GM12875 (cell line): ENCODE measurements at regions not wholly inside any gene's neighbourhood (a gene's known extent, or its start where the extent isn't known, plus 50 kb on each side); places are given as distances from the start of the nearest gene placed in this dataset.

Experiments
- H3K4me3 ChIP-seq: one replicate; pipeline ENCODE4 v1.5.1; 2011; ENCODE audit warnings: low read depth, low read length, control low read depth
- CTCF ChIP-seq: IDR thresholded peaks from 2 replicates; pipeline ENCODE4 v1.5.1; 2011; ENCODE audit warnings: low read depth, mild to moderate bottlenecking, control low read depth, inconsistent platforms, low read length, moderate library complexity, borderline replicate concordance; ENCODE audit not compliant: insufficient read depth

GRCh38 chr5:106521701-106522100 lies 1149.0 kb downstream of the EFNA5 start:
- TF ChIP-seq CTCF, result no peak

DNA sequence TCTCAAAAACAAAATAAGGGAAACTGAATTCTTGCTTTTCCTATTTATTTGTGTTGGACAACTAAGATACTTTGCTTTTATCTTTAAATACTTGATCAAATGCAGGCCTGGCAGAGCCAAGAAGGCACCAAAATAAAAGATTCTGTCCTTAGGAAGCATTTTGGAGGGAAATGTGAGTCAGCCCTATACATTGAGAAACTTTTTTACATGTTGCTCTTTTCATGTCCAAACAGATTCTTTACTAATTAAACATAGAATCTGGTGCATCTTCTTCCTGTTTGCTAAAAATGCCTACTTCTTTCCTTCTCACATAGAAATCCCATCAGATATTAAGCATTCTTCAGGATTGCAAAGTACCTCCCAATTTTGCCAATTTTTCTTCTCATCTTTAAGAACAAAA lies 1160.4 kb downstream of the EFNA5 start:
- no peak for TF ChIP-seq CTCF
- H3K4me3 ChIP-seq, result no peak overlapping the region

More at GRCh38 chr5:106521701-106522100, 1149.0 kb downstream of the EFNA5 start:
- no peak overlapping the region for H3K4me3 ChIP-seq

GRCh38 chr5:106508894-106509293 lies 1161.8 kb downstream of the EFNA5 start:
- TF ChIP-seq CTCF, result no peak
- H3K4me3 ChIP-seq, result no peak overlapping the region

DNA sequence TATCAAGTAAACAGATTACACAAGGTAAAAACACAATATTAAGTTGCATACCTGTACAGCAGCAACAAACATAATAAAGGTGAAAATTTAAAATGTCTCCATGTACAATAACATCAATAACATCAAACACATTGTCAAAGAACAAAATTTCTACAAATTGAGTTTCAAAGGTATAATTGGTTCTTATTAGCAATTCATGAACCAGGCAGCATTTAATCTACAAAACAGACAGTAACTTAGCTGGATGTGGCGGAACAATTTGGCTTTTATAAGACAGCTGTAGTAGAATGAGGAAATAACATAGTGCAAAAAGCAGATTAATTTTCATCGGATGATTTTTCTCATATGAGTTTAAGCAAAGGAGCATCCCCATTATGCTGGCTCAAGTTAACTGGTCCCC lies 1176.8 kb downstream of the EFNA5 start:
- H3K4me3 ChIP-seq, result no peak overlapping the region
- TF ChIP-seq CTCF, result no peak

- no peak overlapping the region for H3K4me3 ChIP-seq
- TF ChIP-seq CTCF, result no peak
These were observed 1181.7 kb downstream of the EFNA5 start for GRCh38 chr5:106489004-106489403.

DNA sequence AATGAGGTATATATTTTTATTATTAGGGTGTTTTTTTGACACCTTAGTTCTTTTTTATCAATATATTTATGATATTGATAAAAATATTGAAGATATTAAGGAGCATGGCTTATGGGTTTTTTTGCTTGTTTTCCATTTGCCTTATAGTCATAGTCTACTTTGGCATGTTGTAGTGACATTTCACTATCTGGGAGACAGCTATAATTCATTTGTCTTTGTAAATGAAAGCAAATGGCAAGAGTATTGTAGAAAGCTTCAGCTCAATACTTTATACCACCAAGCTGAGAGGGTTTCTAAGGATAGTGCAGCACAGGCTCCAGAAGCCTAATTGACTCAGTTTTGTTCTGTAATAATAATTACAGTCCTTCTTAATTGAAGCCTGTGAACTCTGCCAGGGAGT lies 1182.3 kb downstream of the EFNA5 start:
- TF ChIP-seq CTCF, result no peak
- H3K4me3 ChIP-seq, result no peak overlapping the region

- H3K4me3 ChIP-seq, result no peak overlapping the region
- TF ChIP-seq CTCF, result no peak
These were observed 1189.4 kb downstream of the EFNA5 start for GRCh38 chr5:106481374-106481773.
